HG03571 (cell line): ENCODE measurements at regions not wholly inside any gene's neighbourhood (a gene's known extent, or its start where the extent isn't known, plus 50 kb on each side); places are given as distances from the start of the nearest gene placed in this dataset.
"Not testable (repeated sequence)": the region's sequence is repeated elsewhere in the genome, so short reads cannot be mapped to it uniquely, and the experiment has no call there.

Experiments
- ATAC-seq: cut with Tn5 transposase; IDR thresholded peaks from one replicate; pipeline ENCODE4 v1.9.1; 2021; ENCODE audit not compliant: unreplicated experiment

- ATAC-seq, result no peak
These were observed 1397.2 kb downstream of the LRFN5 start for GRCh38 chr14:43003845-43004244.

GRCh38 chr14:43001731-43002130, 1395.1 kb downstream of the LRFN5 start:
- no peak for ATAC-seq

GRCh38 chr14:42994051-42994736, 1387.5 kb downstream of the LRFN5 start:
- no peak for ATAC-seq

- no peak for ATAC-seq
These were observed 1386.3 kb downstream of the LRFN5 start for GRCh38 chr14:42992930-42993329.

- ATAC-seq, result no peak
These were observed 1373.7 kb downstream of the LRFN5 start for GRCh38 chr14:42980419-42980818.

- not testable (repeated sequence) for ATAC-seq
These were observed 1366.5 kb downstream of the LRFN5 start for GRCh38 chr14:42973171-42973570.

GRCh38 chr14:42965512-42965911, 1358.8 kb downstream of the LRFN5 start:
- ATAC-seq, result no peak

- no peak for ATAC-seq
These were observed 1354.8 kb downstream of the LRFN5 start for GRCh38 chr14:42961509-42961908.

- ATAC-seq, result no peak
These were observed 1343.7 kb downstream of the LRFN5 start for GRCh38 chr14:42950363-42950762.

GRCh38 chr14:42947991-42948390, 1341.3 kb downstream of the LRFN5 start:
- no peak for ATAC-seq

- no peak for ATAC-seq
These were observed 1337.6 kb downstream of the LRFN5 start for GRCh38 chr14:42944284-42944683.

GRCh38 chr14:42931308-42931707, 1324.6 kb downstream of the LRFN5 start:
- no peak for ATAC-seq

- no peak for ATAC-seq
These were observed 1323.3 kb downstream of the LRFN5 start for GRCh38 chr14:42929806-42930480.

GRCh38 chr14:42927313-42927712, 1320.6 kb downstream of the LRFN5 start:
- no peak for ATAC-seq

GRCh38 chr14:42921901-42922300, 1315.2 kb downstream of the LRFN5 start:
- ATAC-seq, result no peak

GRCh38 chr14:42918615-42919014, 1311.9 kb downstream of the LRFN5 start:
- ATAC-seq, result no peak

GRCh38 chr14:42911642-42912041, 1305.0 kb downstream of the LRFN5 start:
- no peak for ATAC-seq

GRCh38 chr14:42909659-42910058, 1303.0 kb downstream of the LRFN5 start:
- ATAC-seq, result no peak

GRCh38 chr14:42893183-42893582, 1286.5 kb downstream of the LRFN5 start:
- no peak for ATAC-seq

GRCh38 chr14:42884100-42884499, 1277.4 kb downstream of the LRFN5 start:
- ATAC-seq, result no peak

- no peak for ATAC-seq
These were observed 1271.0 kb downstream of the LRFN5 start for GRCh38 chr14:42877716-42878115.

- ATAC-seq, result no peak
These were observed 1266.1 kb downstream of the LRFN5 start for GRCh38 chr14:42872786-42873185.

GRCh38 chr14:42869681-42870080, 1263.0 kb downstream of the LRFN5 start:
- ATAC-seq, result no peak
